ENCODE measurements at regions not wholly inside any gene's neighbourhood (a gene's known extent, or its start where the extent isn't known, plus 50 kb on each side); places are given as distances from the start of the nearest gene placed in this dataset.
"Not testable (repeated sequence)": the region's sequence is repeated elsewhere in the genome, so short reads cannot be mapped to it uniquely, and the experiment has no call there.

- Mint-ChIP-seq H3K4me3 (no peak overlapping the region), H3K27ac (no peak overlapping the region), H3K9me3 (no peaks in the 10 kb centered on the region), H3K4me1 (no peaks in the 10 kb centered on the region), H3K27me3 (peaks cover 2% of the 10 kb centered on the region), H3K36me3 (ENCODE audit: low read depth) (no peaks in the 10 kb centered on the region)
- ChIA-PET CTCF (no interaction called here), POLR2A (no interaction called here)
- DNase-seq, result no peak
Observed at GRCh38 chr12:18857656-18858055, 119.7 kb downstream of the CAPZA3 start.

GRCh38 chr12:18859400-18859799, 121.5 kb downstream of the CAPZA3 start:
- Mint-ChIP-seq H3K27ac (no peak overlapping the region), H3K4me1 (no peaks in the 10 kb centered on the region)
- CTCF ChIA-PET, result no interaction called here

GRCh38 chr12:18861287-18861858, 123.5 kb downstream of the CAPZA3 start:
- Mint-ChIP-seq H3K9me3 (no peaks in the 10 kb centered on the region), H3K4me3 (no peak overlapping the region), H3K4me1 (no peaks in the 10 kb centered on the region), H3K36me3 (ENCODE audit: low read depth) (no peaks in the 10 kb centered on the region), H3K27me3 (peaks cover 2% of the 10 kb centered on the region), H3K27ac (no peak overlapping the region)
- ChIA-PET CTCF (no interaction called here), POLR2A (no interaction called here)
- DNase-seq, result no peak

More at GRCh38 chr12:18859400-18859799, 121.5 kb downstream of the CAPZA3 start:
- H3K4me3 Mint-ChIP-seq, result no peak overlapping the region
- H3K9me3 Mint-ChIP-seq, result no peaks in the 10 kb centered on the region
- no peaks in the 10 kb centered on the region for H3K36me3 Mint-ChIP-seq (ENCODE audit: low read depth)
- H3K27me3 Mint-ChIP-seq, result peaks cover 2% of the 10 kb centered on the region
- POLR2A ChIA-PET, result no interaction called here
- DNase-seq, result no peak

- Mint-ChIP-seq H3K9me3 (no peaks in the 10 kb centered on the region), H3K36me3 (ENCODE audit: low read depth) (no peaks in the 10 kb centered on the region), H3K27ac (no peak overlapping the region), H3K4me3 (no peak overlapping the region), H3K4me1 (no peaks in the 10 kb centered on the region), H3K27me3 (peaks cover 2% of the 10 kb centered on the region)
- no peak for DNase-seq
- ChIA-PET CTCF (no interaction called here), POLR2A (no interaction called here)
Observed at GRCh38 chr12:18863769-18864500, 126.0 kb downstream of the CAPZA3 start.

- Mint-ChIP-seq H3K27ac (no peak overlapping the region), H3K36me3 (ENCODE audit: low read depth) (no peaks in the 10 kb centered on the region), H3K4me3 (no peak overlapping the region), H3K4me1 (no peaks in the 10 kb centered on the region), H3K27me3 (no peaks in the 10 kb centered on the region), H3K9me3 (no peaks in the 10 kb centered on the region)
- ChIA-PET POLR2A (no interaction called here), CTCF (interaction anchor here (0.6 kb wide), 1 partner anchor 161 kb away, joined by 3 read pairs; no protein-coding TSS in a partner anchor)
- DNase-seq, result no peak
Observed at GRCh38 chr12:18864900-18865561, 127.1 kb downstream of the CAPZA3 start.

GRCh38 chr12:18868717-18869116, 130.8 kb downstream of the CAPZA3 start:
- no peaks in the 10 kb centered on the region for H3K27me3 Mint-ChIP-seq
- no peak overlapping the region for H3K4me3 Mint-ChIP-seq
- peaks cover 5% of the 10 kb centered on the region for H3K4me1 Mint-ChIP-seq
- CTCF ChIA-PET, result no interaction called here
- POLR2A ChIA-PET, result no interaction called here
- no peak for DNase-seq
- no peaks in the 10 kb centered on the region for H3K9me3 Mint-ChIP-seq
- no peaks in the 10 kb centered on the region for H3K36me3 Mint-ChIP-seq (ENCODE audit: low read depth)
- H3K27ac Mint-ChIP-seq, result no peak overlapping the region

- no peaks in the 10 kb centered on the region for H3K36me3 Mint-ChIP-seq (ENCODE audit: low read depth)
- H3K9me3 Mint-ChIP-seq, result no peaks in the 10 kb centered on the region
- no peak for DNase-seq
- POLR2A ChIA-PET, result no interaction called here
- peaks cover 5% of the 10 kb centered on the region for H3K4me1 Mint-ChIP-seq
- H3K27me3 Mint-ChIP-seq, result no peaks in the 10 kb centered on the region
- no peak overlapping the region for H3K27ac Mint-ChIP-seq
- CTCF ChIA-PET, result no interaction called here
- H3K4me3 Mint-ChIP-seq, result peak overlapping the region; percentile 35
Observed at GRCh38 chr12:18872770-18873169, 134.9 kb downstream of the CAPZA3 start.

- POLR2A ChIA-PET, result no interaction called here
- H3K27me3 Mint-ChIP-seq, result no peaks in the 10 kb centered on the region
- no peaks in the 10 kb centered on the region for H3K4me1 Mint-ChIP-seq
- H3K27ac Mint-ChIP-seq, result no peak overlapping the region
- no peaks in the 10 kb centered on the region for H3K36me3 Mint-ChIP-seq (ENCODE audit: low read depth)
- DNase-seq, result no peak
- CTCF ChIA-PET, result no interaction called here
- H3K4me3 Mint-ChIP-seq, result no peak overlapping the region
- no peaks in the 10 kb centered on the region for H3K9me3 Mint-ChIP-seq
Observed at GRCh38 chr12:18878676-18879180, 140.8 kb downstream of the CAPZA3 start.

- Mint-ChIP-seq H3K9me3 (no peaks in the 10 kb centered on the region), H3K27me3 (no peaks in the 10 kb centered on the region), H3K4me3 (no peak overlapping the region), H3K4me1 (no peaks in the 10 kb centered on the region), H3K27ac (no peak overlapping the region), H3K36me3 (ENCODE audit: low read depth) (no peaks in the 10 kb centered on the region)
- POLR2A ChIA-PET, result no interaction called here
- DNase-seq, result no peak
- CTCF ChIA-PET, result no interaction called here
Observed at GRCh38 chr12:18882690-18883089, 144.8 kb downstream of the CAPZA3 start.

- no peak overlapping the region for H3K27ac Mint-ChIP-seq
- H3K9me3 Mint-ChIP-seq, result no peaks in the 10 kb centered on the region
- H3K4me3 Mint-ChIP-seq, result no peak overlapping the region
- ChIA-PET POLR2A (no interaction called here), CTCF (no interaction called here)
- no peaks in the 10 kb centered on the region for H3K4me1 Mint-ChIP-seq
- DNase-seq, result no peak
- no peaks in the 10 kb centered on the region for H3K36me3 Mint-ChIP-seq (ENCODE audit: low read depth)
- no peaks in the 10 kb centered on the region for H3K27me3 Mint-ChIP-seq
Observed at GRCh38 chr12:18886962-18887361, 149.0 kb downstream of the CAPZA3 start.

GRCh38 chr12:18887368-18887767, 149.4 kb downstream of the CAPZA3 start:
- Mint-ChIP-seq H3K4me3 (no peak overlapping the region), H3K4me1 (no peaks in the 10 kb centered on the region), H3K27ac (no peak overlapping the region), H3K27me3 (no peaks in the 10 kb centered on the region), H3K36me3 (ENCODE audit: low read depth) (no peaks in the 10 kb centered on the region), H3K9me3 (no peaks in the 10 kb centered on the region)
- ChIA-PET CTCF (no interaction called here), POLR2A (no interaction called here)
- no peak for DNase-seq

- H3K4me1 Mint-ChIP-seq, result no peaks in the 10 kb centered on the region
Observed at GRCh38 chr12:18888047-18888446, 150.1 kb downstream of the CAPZA3 start.

GRCh38 chr12:18890621-18891020, 152.7 kb downstream of the CAPZA3 start:
- DNase-seq; H3K9me3 Mint-ChIP-seq; H3K27me3 Mint-ChIP-seq; H3K4me1 Mint-ChIP-seq; H3K4me3 Mint-ChIP-seq; POLR2A ChIA-PET; H3K27ac Mint-ChIP-seq; H3K36me3 Mint-ChIP-seq (ENCODE audit: low read depth): not testable (repeated sequence)
- CTCF ChIA-PET, result interaction anchor here (1.0 kb wide), 1 partner anchor 8 kb away, joined by 3 read pairs; no protein-coding TSS in a partner anchor

More at GRCh38 chr12:18888047-18888446, 150.1 kb downstream of the CAPZA3 start:
- ChIA-PET POLR2A (no interaction called here), CTCF (no interaction called here)
- H3K9me3 Mint-ChIP-seq, result no peaks in the 10 kb centered on the region
- H3K36me3 Mint-ChIP-seq (ENCODE audit: low read depth), result no peaks in the 10 kb centered on the region
- H3K4me3 Mint-ChIP-seq, result no peak overlapping the region
- no peak overlapping the region for H3K27ac Mint-ChIP-seq
- H3K27me3 Mint-ChIP-seq, result no peaks in the 10 kb centered on the region
- DNase-seq, result no peak

Measured in activated CD4-positive, alpha-beta T cell treated with anti-CD3 and anti-CD28 coated beads, Interleukin-2, amount 10 ng/mL, durations not matched to agents 7 days and 5 days (primary cell).